K562 (cell line): ENCODE measurements at regions not wholly inside any gene's neighbourhood (a gene's known extent, or its start where the extent isn't known, plus 50 kb on each side); places are given as distances from the start of the nearest gene placed in this dataset.

ENCODE experiments used
- ATAC-seq: fragments of 200-7000 bp; cut with Tn5 transposase; 3 replicates; pipeline ENCODE4 v1.9.1; 2020; ENCODE audit warnings: moderate library complexity
- BruUV-seq: library from RNA; stranded (reverse); fragments of 400-500 nt; replicated peaks from 2 replicates; lab custom pipeline; 2021; lab: Mats Ljungman, UMichigan
- CTCF ChIA-PET: fragments of 300-600 bp; formaldehyde crosslinking; extraction: SDS; loops from one replicate; lab custom pipeline; 2021; ENCODE audit warnings: low intra/inter-chr PET ratio; lab: Yijun Ruan, JAX
- POLR2A ChIA-PET: fragments of 300-600, 350-650 bp; sonication (Branson Sonifier 250); formaldehyde crosslinking; extraction: SDS; loops from one replicate; lab custom pipeline; 2021; ENCODE audit warnings: antibody characterized with exemption, inconsistent platforms; lab: Yijun Ruan, JAX
- DNase-seq, 4 experiments: peaks; one replicate each; pipeline versions ENCODE4 v3.0.0 to v3.0.0-alpha.2; 2011 to 2018; ENCODE audit warnings: low spot score in 3 of 4, mixed read lengths in 3 of 4; ENCODE audit errors: extremely low read depth in 1 of 4
- FAIRE-seq: peaks from 2 replicates; lab custom pipeline; 2011; peaks lifted over from hg19 to GRCh38; lab: Jason Lieb, UNC
- H2AFZ ChIP-seq: 2 replicates; pipeline ENCODE4 v1.6.0; 2011; ENCODE audit warnings: low read depth, low read length, control low read depth, inconsistent platforms
- H3K27ac ChIP-seq: fragments of 200-600 bp; 3 replicates; pipeline ENCODE4 v1.8.0; 2011; ENCODE audit warnings: low read depth, mild to moderate bottlenecking, control low read depth, inconsistent platforms, low read length, moderate library complexity, mixed read lengths; ENCODE audit errors: extremely low read depth
- H3K27me3 ChIP-seq, 2 experiments: fragments of 300-600 bp in 1 of 2; 2 replicates in 1 of 2; 3 replicates in 1 of 2; pipeline versions ENCODE4 v1.6.0 to v1.8.0; 2011; ENCODE audit warnings: inconsistent platforms in 2 of 2, low read length in 2 of 2, mild to moderate bottlenecking in 1 of 2, mixed read lengths in 1 of 2, moderate library complexity in 1 of 2; ENCODE audit not compliant: control insufficient read depth in 2 of 2, insufficient read depth in 2 of 2
- H3K36me3 ChIP-seq: fragments of 300-600 bp; 3 replicates; pipeline ENCODE4 v1.8.0; 2011; ENCODE audit warnings: mild to moderate bottlenecking, low read length, inconsistent platforms; ENCODE audit not compliant: control insufficient read depth, insufficient read depth
- H3K4me1 ChIP-seq, 2 experiments: fragments of 200-600 bp in 1 of 2; replicated peaks in 1 of 2; 2 replicates in 1 of 2; 3 replicates in 1 of 2; pipeline versions ENCODE4 v1.5.1 to v1.8.0; 2011; ENCODE audit warnings: inconsistent platforms in 2 of 2, low read length in 2 of 2, mild to moderate bottlenecking in 1 of 2, mixed read lengths in 1 of 2, moderate library complexity in 1 of 2; ENCODE audit not compliant: control insufficient read depth in 2 of 2, insufficient read depth in 2 of 2
- H3K4me2 ChIP-seq: 2 replicates; pipeline ENCODE4 v1.6.1; 2011; ENCODE audit warnings: low read length, control low read depth, inconsistent platforms, mixed read lengths; ENCODE audit not compliant: insufficient read depth
- H3K4me3 ChIP-seq: fragments of 200-600 bp; sonication (generic), shearing (Covaris generic); 2 replicates; pipeline ENCODE4 v1.5.1; 2016; ENCODE audit warnings: control low read depth, inconsistent platforms
- H3K79me2 ChIP-seq: fragments of 200-600 bp; 3 replicates; pipeline ENCODE4 v1.8.0; 2011; ENCODE audit warnings: low read length, inconsistent platforms; ENCODE audit not compliant: control insufficient read depth, insufficient read depth
- H3K9ac ChIP-seq, 2 experiments: 2 replicates each; pipeline versions ENCODE4 v1.6.0 to v1.6.1; 2011; ENCODE audit warnings: low read depth in 2 of 2, low read length in 2 of 2, control low read depth in 1 of 2, inconsistent platforms in 1 of 2, mild to moderate bottlenecking in 1 of 2, mixed read lengths in 1 of 2; ENCODE audit not compliant: insufficient read depth in 1 of 2
- H3K9me1 ChIP-seq: one replicate; pipeline ENCODE4 v1.6.0; 2011; ENCODE audit warnings: inconsistent platforms, mild to moderate bottlenecking, low read length, moderate library complexity; ENCODE audit not compliant: control insufficient read depth, insufficient read depth
- H3K9me3 ChIP-seq: replicated peaks from 2 replicates; pipeline ENCODE4 v1.5.1; 2011; ENCODE audit warnings: low read depth, low read length, inconsistent platforms; ENCODE audit not compliant: control insufficient read depth, insufficient read depth
- H4K20me1 ChIP-seq: replicated peaks from 2 replicates; pipeline ENCODE4 v1.6.1; 2011; ENCODE audit warnings: low read length, inconsistent platforms, mixed read lengths; ENCODE audit not compliant: control insufficient read depth, insufficient read depth
- CBX8 ChIP-seq: fragments of 200-600 bp; sonication (generic); IDR thresholded peaks from 2 replicates; pipeline ENCODE4 v1.6.1; 2012; ENCODE audit warnings: borderline replicate concordance, mixed run types, low read depth, mild to moderate bottlenecking, moderate library complexity, mixed read lengths, low read length, control low read depth, inconsistent platforms; ENCODE audit not compliant: poor library complexity, severe bottlenecking; ENCODE audit errors: extremely low read depth
- MAZ ChIP-seq, 2 experiments: fragments of 450-650 bp in 1 of 2; sonication (generic) in 1 of 2; formaldehyde crosslinking; IDR thresholded peaks in 1 of 2; conservative IDR thresholded peaks in 1 of 2; 2 replicates each; pipeline versions ENCODE4 v1.4.0 to v1.5.0; 2020; ENCODE audit warnings: mild to moderate bottlenecking in 1 of 2, missing genetic modification reagents in 1 of 2
- POLR2AphosphoS5 ChIP-seq: IDR thresholded peaks from 2 replicates; pipeline ENCODE4 v1.6.1; 2011; ENCODE audit warnings: mild to moderate bottlenecking, low read depth, low read length, moderate library complexity; ENCODE audit not compliant: control insufficient read depth, insufficient read depth
- RBM15 ChIP-seq: fragments of 200-400 bp; formaldehyde crosslinking; IDR thresholded peaks from 2 replicates; pipeline ENCODE4 v1.6.1; 2018; ENCODE audit warnings: mild to moderate bottlenecking, low read length, moderate library complexity; ENCODE audit not compliant: insufficient read depth
- RHOXF2B ChIP-seq: fragments of 250-450 bp; sonication (Bioruptor Pico); conservative IDR thresholded peaks from 2 replicates; pipeline ENCODE4 v1.5.1; 2021
- SMAD2 ChIP-seq: fragments of 150-350 bp; IDR thresholded peaks from 2 replicates; pipeline ENCODE4 v1.6.1; 2014; ENCODE audit warnings: low read depth, mild to moderate bottlenecking, low read length
- SRSF1 ChIP-seq: fragments of 200-400 bp; formaldehyde crosslinking; IDR thresholded peaks from 2 replicates; pipeline ENCODE4 v1.6.1; 2017; ENCODE audit warnings: mild to moderate bottlenecking, low read depth, low read length, moderate library complexity
- TAF7 ChIP-seq: fragments of 450-650 bp; IDR thresholded peaks from 2 replicates; pipeline ENCODE4 v1.6.1; 2016; ENCODE audit warnings: missing genetic modification characterization, missing compliant biosample characterization
- WHSC1 ChIP-seq: IDR thresholded peaks from one replicate; pipeline ENCODE4 v1.6.1; 2012; ENCODE audit warnings: low read length, control low read depth, inconsistent platforms
- ZNF217 ChIP-seq: sonication (generic); formaldehyde crosslinking; IDR thresholded peaks from 2 replicates; pipeline ENCODE4 v1.8.0; 2022; ENCODE audit warnings: mild to moderate bottlenecking, missing genetic modification reagents
- WGBS: fragments of 100-300 bp; shearing (Covaris generic); methylation state at CpG from one replicate; pipeline ENCODE4 v1.1.6; 2016; ENCODE audit warnings: low coverage, mixed read lengths; ENCODE audit not compliant: insufficient coverage; ENCODE audit errors: missing lambda C conversion rate; 5-methylcytosine and 5-hydroxymethylcytosine counted together
- in situ Hi-C: fragments of 300-500 bp; cut with MboI; formaldehyde crosslinking; loops from 4 replicates; pipeline ENCODE4 v1.15.0; 2018; ENCODE audit warnings: inconsistent platforms, mixed read lengths
- intact Hi-C: fragments of 100-400 bp; cut with micrococcal nuclease; formaldehyde crosslinking; loops from 2 replicates; pipeline ENCODE4 v1.14.2; 2022
- TF ChIP-seq, protein P1 (sequence below): fragments of 250-450 bp; sonication (Bioruptor Pico); IDR thresholded peaks from 2 replicates; pipeline ENCODE4 v1.8.0; 2022; ENCODE audit warnings: inconsistent platforms
- TF ChIP-seq, protein P2 (sequence below), 2 experiments: fragments of 450-650 bp in 1 of 2; sonication (generic) in 1 of 2; formaldehyde crosslinking in 1 of 2; IDR thresholded peaks in 1 of 2; conservative IDR thresholded peaks in 1 of 2; 2 replicates each; pipeline versions ENCODE4 v1.6.1 to v1.8.1; 2016 to 2023; ENCODE audit warnings: mild to moderate bottlenecking in 2 of 2, moderate library complexity in 2 of 2, inconsistent platforms in 1 of 2, missing genetic modification reagents in 1 of 2

DNA sequence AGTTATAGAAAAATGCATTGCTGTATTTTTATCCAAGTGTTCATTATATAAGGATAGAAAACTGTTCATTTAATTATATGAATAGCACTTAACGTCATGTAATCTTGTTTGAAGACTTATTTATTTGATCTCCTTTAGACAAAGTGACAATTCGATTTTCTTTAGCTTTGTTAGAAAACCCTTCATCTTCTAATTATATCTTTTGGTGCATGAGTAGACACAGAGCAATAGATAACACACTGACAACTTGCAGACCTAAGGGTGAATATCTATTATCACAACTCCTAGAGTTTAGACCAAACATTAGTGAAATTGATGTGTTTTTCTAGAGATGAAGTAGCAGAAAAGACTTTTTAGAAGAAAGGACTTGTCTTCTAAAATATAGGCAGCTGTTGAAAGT is 446.4 kb upstream of the SEMA6A start (continued):
- TF ChIP-seq SMAD2 (no peak), TAF7 (tag) (no peak), ZNF217 (CRISPR knock-in tag) (no peak), WHSC1 (no peak)

DNA sequence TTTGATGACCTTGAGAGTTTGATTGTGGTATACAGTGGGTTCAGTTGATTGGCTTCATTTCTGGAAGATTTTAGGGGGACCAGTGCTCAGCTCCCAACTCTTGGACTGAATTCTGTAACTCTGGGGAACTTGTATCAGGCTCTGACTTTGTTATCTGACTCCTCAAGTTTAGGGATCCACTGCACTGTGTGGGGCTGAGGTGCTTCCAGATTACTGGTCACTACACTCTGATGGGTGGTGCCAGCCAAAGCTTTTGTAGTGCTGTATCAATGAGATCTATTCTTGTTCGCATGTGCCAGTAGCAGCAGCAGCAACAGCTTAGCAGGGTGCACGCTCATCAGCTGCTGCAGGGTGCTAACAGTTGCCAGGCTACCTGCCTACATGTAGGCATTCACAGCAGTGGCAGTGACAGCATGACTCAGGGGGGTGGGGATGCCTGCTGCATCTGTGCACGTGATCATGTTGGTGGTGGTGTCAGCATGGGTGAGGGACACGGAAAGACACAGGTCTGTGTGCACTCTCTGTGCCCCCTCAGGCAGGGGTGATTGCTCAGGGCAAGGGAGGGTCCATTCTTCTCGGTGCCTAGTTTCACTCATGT is 438.8 kb upstream of the SEMA6A start:
- POLR2A ChIA-PET = no interaction called here
- WGBS = 0% methylated on average over 5 of the region's 5 CpGs
- CTCF ChIA-PET = no interaction called here

DNA sequence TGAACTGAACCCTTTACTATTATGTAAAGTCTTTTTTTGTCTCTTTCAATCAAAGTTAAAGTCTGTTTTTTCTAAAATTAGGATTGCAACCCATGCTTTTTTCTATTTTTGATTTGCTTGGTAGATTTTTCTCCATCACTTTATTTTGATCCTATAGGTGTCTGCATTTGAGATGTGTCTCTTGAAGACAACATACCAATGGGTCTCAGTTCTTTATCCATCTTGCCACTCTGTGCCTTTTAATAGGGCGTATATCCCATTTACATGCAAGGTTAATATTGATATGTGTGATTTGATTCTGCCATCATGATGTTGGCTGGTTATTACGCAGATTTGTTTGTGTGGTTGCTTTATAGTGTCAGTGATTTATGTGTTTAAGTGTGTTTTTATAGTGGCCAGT is 436.0 kb upstream of the SEMA6A start:
- Histone ChIP-seq H3K4me3 (no peak overlapping the region), H3K27ac (no peak overlapping the region), H3K4me2 (no peak overlapping the region), H3K79me2 (no peaks in the 10 kb centered on the region), H3K4me1 (no peaks in the 10 kb centered on the region), H3K9me3 (no peaks in the 10 kb centered on the region), H3K27me3 (no peaks in the 10 kb centered on the region), H3K36me3 (no peaks in the 10 kb centered on the region), H3K9ac (no peak overlapping the region), H4K20me1 (no peaks in the 10 kb centered on the region), H3K9me1 (no peaks in the 10 kb centered on the region), H2AFZ (no peak overlapping the region)
- in situ Hi-C loops = no loop called here
- DNase-seq (no peak), ATAC-seq (no peak), FAIRE-seq (no peak)
- intact Hi-C loops = no loop called here
- ChIA-PET POLR2A (no interaction called here), CTCF (no interaction called here)
- no TSS peak for BruUV-seq
- 2% methylated on average over 2 of the region's 2 CpGs for WGBS
- TF ChIP-seq SRSF1 (no peak), POLR2AphosphoS5 (no peak), RBM15 (no peak), MAZ (CRISPR knock-in tag; conservative IDR thresholded peaks at IDR 0.05 in 1 of 2, IDR thresholded peaks at IDR 0.05 in 1 of 2) (no peak)
- TF ChIP-seq, protein P1, sequence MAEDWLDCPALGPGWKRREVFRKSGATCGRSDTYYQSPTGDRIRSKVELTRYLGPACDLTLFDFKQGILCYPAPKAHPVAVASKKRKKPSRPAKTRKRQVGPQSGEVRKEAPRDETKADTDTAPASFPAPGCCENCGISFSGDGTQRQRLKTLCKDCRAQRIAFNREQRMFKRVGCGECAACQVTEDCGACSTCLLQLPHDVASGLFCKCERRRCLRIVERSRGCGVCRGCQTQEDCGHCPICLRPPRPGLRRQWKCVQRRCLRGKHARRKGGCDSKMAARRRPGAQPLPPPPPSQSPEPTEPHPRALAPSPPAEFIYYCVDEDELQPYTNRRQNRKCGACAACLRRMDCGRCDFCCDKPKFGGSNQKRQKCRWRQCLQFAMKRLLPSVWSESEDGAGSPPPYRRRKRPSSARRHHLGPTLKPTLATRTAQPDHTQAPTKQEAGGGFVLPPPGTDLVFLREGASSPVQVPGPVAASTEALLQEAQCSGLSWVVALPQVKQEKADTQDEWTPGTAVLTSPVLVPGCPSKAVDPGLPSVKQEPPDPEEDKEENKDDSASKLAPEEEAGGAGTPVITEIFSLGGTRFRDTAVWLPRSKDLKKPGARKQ (CRISPR knock-in tag) = no peak
- TF ChIP-seq, protein P2, sequence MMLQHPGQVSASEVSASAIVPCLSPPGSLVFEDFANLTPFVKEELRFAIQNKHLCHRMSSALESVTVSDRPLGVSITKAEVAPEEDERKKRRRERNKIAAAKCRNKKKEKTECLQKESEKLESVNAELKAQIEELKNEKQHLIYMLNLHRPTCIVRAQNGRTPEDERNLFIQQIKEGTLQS (IDR thresholded peaks at IDR 0.05) = no peak
- TF ChIP-seq, protein P2 (CRISPR knock-in tag; conservative IDR thresholded peaks at IDR 0.05) = no peak

More for the DNA sequence above, 438.8 kb upstream of the SEMA6A start:
- Histone ChIP-seq H3K79me2 (no peaks in the 10 kb centered on the region), H3K27ac (no peak overlapping the region), H3K4me2 (no peak overlapping the region), H3K4me1 (no peaks in the 10 kb centered on the region), H3K27me3 (no peaks in the 10 kb centered on the region), H3K9ac (no peak overlapping the region), H2AFZ (no peak overlapping the region), H3K36me3 (no peaks in the 10 kb centered on the region), H3K9me1 (no peaks in the 10 kb centered on the region), H3K9me3 (no peaks in the 10 kb centered on the region), H4K20me1 (no peaks in the 10 kb centered on the region), H3K4me3 (no peak overlapping the region)
- DNase-seq (no peak), FAIRE-seq (no peak), ATAC-seq (no peak)
- in situ Hi-C loops = no loop called here
- no TSS peak for BruUV-seq
- no peak for TF ChIP-seq CBX8
- TF ChIP-seq RHOXF2B (CRISPR knock-in tag) = no peak
- intact Hi-C loops = no loop called here
